Upper lobe of left lung (tissue), 6 donors: ENCODE measurements at regions not wholly inside any gene's neighbourhood (a gene's known extent, or its start where the extent isn't known, plus 50 kb on each side); places are given as distances from the start of the nearest gene placed in this dataset.
"Not testable (repeated sequence)": the region's sequence is repeated elsewhere in the genome, so short reads cannot be mapped to it uniquely, and the experiment has no call there.

Experiments
- ATAC-seq, 2 donors: fragments of 200-7000 bp; cut with Tn5 transposase; one replicate each; pipeline ENCODE4 v1.9.1; 2022; ENCODE audit warnings: mild to moderate bottlenecking in 2 of 2, moderate library complexity in 2 of 2; ENCODE audit not compliant: low FRiP score in 2 of 2
- DNase-seq, 2 donors: peaks; one replicate each; pipeline ENCODE4 v3.0.0-alpha.2; 2019 to 2020
- H3K27ac ChIP-seq, 4 donors: fragments of 200-600 bp; sonication (generic); one replicate each; pipeline ENCODE4 v1.5.1; 2016 to 2019
- H3K27me3 ChIP-seq, 4 donors: fragments of 200-600 bp; sonication (generic); one replicate each; pipeline ENCODE4 v1.5.1; 2017 to 2019
- H3K36me3 ChIP-seq, 4 donors: fragments of 200-600 bp; sonication (generic); one replicate each; pipeline ENCODE4 v1.5.1; 2016 to 2019
- H3K4me1 ChIP-seq, 4 donors: fragments of 200-600 bp; sonication (generic); one replicate each; pipeline ENCODE4 v1.5.1; 2018 to 2019
- H3K4me3 ChIP-seq, 4 donors: fragments of 200-600 bp; sonication (generic); one replicate each; pipeline ENCODE4 v1.5.1; 2017 to 2019; ENCODE audit warnings: mild to moderate bottlenecking in 2 of 4, moderate library complexity in 1 of 4
- H3K9me3 ChIP-seq, 4 donors: fragments of 200-600 bp; sonication (generic); one replicate each; pipeline ENCODE4 v1.5.1; 2018 to 2019
- CTCF ChIP-seq, 6 experiments: fragments of 450-650 bp in 4 of 6; fragments of 200-600 bp in 2 of 6; sonication (generic) in 2 of 6; IDR thresholded peaks; one replicate each; pipeline ENCODE4 v1.5.1; 2016 to 2019; ENCODE audit warnings: antibody characterized with exemption in 6 of 6
- EP300 ChIP-seq, 4 donors: sonication (generic); formaldehyde crosslinking; IDR thresholded peaks; one replicate each; pipeline ENCODE4 v1.5.1; 2017; ENCODE audit warnings: antibody characterized with exemption in 4 of 4, control low read depth in 2 of 4
- POLR2A ChIP-seq, 4 donors: fragments of 450-650 bp; IDR thresholded peaks; one replicate each; pipeline ENCODE4 v1.5.1; 2016 to 2017; ENCODE audit warnings: antibody characterized with exemption in 4 of 4, mild to moderate bottlenecking in 2 of 4
- POLR2AphosphoS5 ChIP-seq, 2 donors: sonication (generic); formaldehyde crosslinking; IDR thresholded peaks; one replicate each; pipeline ENCODE4 v1.5.1; 2017; ENCODE audit warnings: antibody characterized with exemption in 2 of 2
- WGBS, 2 donors: methylation state at CpG; one replicate each; pipeline ENCODE4 v1.1.5; 2017 to 2018; 5-methylcytosine and 5-hydroxymethylcytosine counted together
- donor health status: DM: no; HTN: no; CAD: no; lungs with moderate emphysema.
- donor health status: DM: no; HTN: yes; CAD: no; lungs with severe emphysema.

- Histone ChIP-seq H3K4me1 (no peaks in the 10 kb centered on the region), H3K4me3 (no peak overlapping the region), H3K27me3 (no peaks in the 10 kb centered on the region), H3K27ac (no peak overlapping the region), H3K9me3 (peaks cover 0 to 13% (median 0%) of the 10 kb centered on the region in 4 donors), H3K36me3 (no peaks in the 10 kb centered on the region)
- TF ChIP-seq EP300 (IDR thresholded peaks at IDR 0.05) = no peak
- TF ChIP-seq CTCF (IDR thresholded peaks at IDR 0.05) = no peak
- no peak for TF ChIP-seq POLR2A (IDR thresholded peaks at IDR 0.05)
- TF ChIP-seq POLR2AphosphoS5 (IDR thresholded peaks at IDR 0.05) = no peak
- ATAC-seq = peak in 1 of 2 donors; percentile 41
- peak in 1 of 2 donors; percentile 22 for DNase-seq
- WGBS, 2 donors = 75 to 86% methylated on average over 6 to 18 of the region's 18 CpGs
Observed at GRCh38 chr17:22374741-22375140, 682.4 kb downstream of the KCNJ18 start.

- H3K27ac ChIP-seq, H3K4me3 ChIP-seq, H3K36me3 ChIP-seq, H3K9me3 ChIP-seq, H3K27me3 ChIP-seq, H3K4me1 ChIP-seq, ATAC-seq: not testable (repeated sequence)
- WGBS, 2 donors = no CpG with 5 or more reads among the region's 41 CpGs
- peak in 1 of 2 donors; percentile 15 for DNase-seq
Observed at GRCh38 chr17:22376747-22377146, 684.4 kb downstream of the KCNJ18 start.

GRCh38 chr17:22378748-22379147 lies 686.4 kb downstream of the KCNJ18 start:
- not testable (repeated sequence) for H3K4me3 ChIP-seq, H3K4me1 ChIP-seq, ATAC-seq, H3K27ac ChIP-seq, H3K36me3 ChIP-seq, DNase-seq, H3K27me3 ChIP-seq
- peaks cover 0 to 10% (median under 1%) of the 10 kb centered on the region in 4 donors for H3K9me3 ChIP-seq
- 73% methylated on average over 10 of the region's 19 CpGs; no CpG with 5 or more reads in 1 of the 2 donors for WGBS, 2 donors

GRCh38 chr17:22381589-22381988 lies 689.3 kb downstream of the KCNJ18 start:
- ATAC-seq, H3K36me3 ChIP-seq, H3K9me3 ChIP-seq, H3K4me1 ChIP-seq, H3K4me3 ChIP-seq, H3K27me3 ChIP-seq, H3K27ac ChIP-seq: not testable (repeated sequence)
- 83% methylated on average over 8 of the region's 40 CpGs; no CpG with 5 or more reads in 1 of the 2 donors for WGBS, 2 donors
- DNase-seq = peak in 1 of 2 donors; percentile 3

- DNase-seq = peak in 1 of 2 donors; percentile 90
- H3K4me1 ChIP-seq, H3K9me3 ChIP-seq, H3K27ac ChIP-seq, H3K4me3 ChIP-seq, ATAC-seq, H3K36me3 ChIP-seq, H3K27me3 ChIP-seq: not testable (repeated sequence)
- WGBS, 2 donors = 77 to 86% methylated on average over 24 to 41 of the region's 60 CpGs
Observed at GRCh38 chr17:22383772-22384460, 691.6 kb downstream of the KCNJ18 start.

- H3K27ac ChIP-seq, H3K36me3 ChIP-seq, H3K4me1 ChIP-seq, H3K9me3 ChIP-seq, H3K4me3 ChIP-seq, H3K27me3 ChIP-seq, ATAC-seq: not testable (repeated sequence)
- WGBS, 2 donors = 86 to 88% methylated on average over 14 to 15 of the region's 19 CpGs
- peak in 1 of 2 donors; percentile 11 for DNase-seq
Observed at GRCh38 chr17:22384461-22384800, 692.1 kb downstream of the KCNJ18 start.

GRCh38 chr17:22398446-22398845 lies 706.1 kb downstream of the KCNJ18 start:
- not testable (repeated sequence) for H3K36me3 ChIP-seq, H3K4me3 ChIP-seq, H3K27me3 ChIP-seq, ATAC-seq, H3K27ac ChIP-seq, H3K9me3 ChIP-seq, H3K4me1 ChIP-seq
- DNase-seq = peak in 1 of 2 donors; percentile 20
- WGBS, 2 donors = no CpG with 5 or more reads among the region's 19 CpGs

GRCh38 chr17:22399037-22399436 lies 706.7 kb downstream of the KCNJ18 start:
- H3K27me3 ChIP-seq, H3K27ac ChIP-seq, H3K9me3 ChIP-seq, ATAC-seq, H3K36me3 ChIP-seq, DNase-seq, H3K4me1 ChIP-seq, H3K4me3 ChIP-seq: not testable (repeated sequence)
- WGBS, 2 donors = no CpG with 5 or more reads among the region's 40 CpGs

- H3K27me3 ChIP-seq, ATAC-seq, H3K27ac ChIP-seq, H3K36me3 ChIP-seq, H3K4me3 ChIP-seq, H3K4me1 ChIP-seq: not testable (repeated sequence)
- peak in 1 of 2 donors; percentile 53 for DNase-seq
- no CpG with 5 or more reads among the region's 39 CpGs for WGBS, 2 donors
- H3K9me3 ChIP-seq = peaks cover 0 to 14% (median 0%) of the 10 kb centered on the region in 4 donors
Observed at GRCh38 chr17:22405080-22405479, 712.8 kb downstream of the KCNJ18 start.
